GM23338 (cell line): ENCODE measurements at regions not wholly inside any gene's neighbourhood (a gene's known extent, or its start where the extent isn't known, plus 50 kb on each side); places are given as distances from the start of the nearest gene placed in this dataset.

Source experiments
- CREB1 ChIP-seq: fragments of 250-450 bp; sonication (Bioruptor Pico); IDR thresholded peaks from 2 replicates; pipeline ENCODE4 v1.5.0; 2020; ENCODE audit warnings: low read depth, mild to moderate bottlenecking, moderate library complexity
- EZH2 ChIP-seq: fragments of 200-600 bp; sonication (generic); IDR thresholded peaks from one replicate; pipeline ENCODE4 v1.8.0; 2017; ENCODE audit warnings: antibody characterized with exemption, mild to moderate bottlenecking, low read depth; ENCODE audit not compliant: unreplicated experiment
- EZH2phosphoT487 ChIP-seq: fragments of 200-600 bp; sonication (generic); IDR thresholded peaks from one replicate; pipeline ENCODE4 v1.8.1; 2018; ENCODE audit warnings: antibody characterized with exemption; ENCODE audit not compliant: unreplicated experiment
- JUNB ChIP-seq: IDR thresholded peaks from one replicate; pipeline ENCODE4 v1.6.1; 2016; ENCODE audit warnings: antibody characterized with exemption; ENCODE audit not compliant: unreplicated experiment
- NANOG ChIP-seq: IDR thresholded peaks from 2 replicates; pipeline ENCODE4 v1.6.1; 2016; ENCODE audit warnings: antibody characterized with exemption, borderline replicate concordance
- POLR2AphosphoS5 ChIP-seq: IDR thresholded peaks from 2 replicates; pipeline ENCODE4 v1.6.1; 2016; ENCODE audit warnings: antibody characterized with exemption, low read depth
- STAT1 ChIP-seq: IDR thresholded peaks from one replicate; pipeline ENCODE4 v1.6.1; 2016; ENCODE audit warnings: antibody characterized with exemption; ENCODE audit not compliant: unreplicated experiment
- ZNF331 ChIP-seq: fragments of 250-450 bp; sonication (Bioruptor Pico); IDR thresholded peaks from 2 replicates; pipeline ENCODE4 v1.5.0; 2020; ENCODE audit warnings: low read depth, mild to moderate bottlenecking, moderate library complexity
- TF ChIP-seq, protein P1 (sequence below), 2 experiments: fragments of 200-600 bp in 1 of 2; sonication (generic) in 1 of 2; conservative IDR thresholded peaks; 2 replicates each; pipeline versions ENCODE4 v1.5.1 to v1.6.1; 2016 to 2017; ENCODE audit warnings: antibody characterized with exemption in 2 of 2, low read depth in 2 of 2, mild to moderate bottlenecking in 2 of 2, moderate library complexity in 1 of 2
- TF ChIP-seq, protein P2 (sequence below): IDR thresholded peaks from one replicate; pipeline ENCODE4 v1.6.1; 2018; ENCODE audit warnings: antibody characterized with exemption; ENCODE audit not compliant: unreplicated experiment
- TF ChIP-seq, protein P3 (sequence below): IDR thresholded peaks from 2 replicates; pipeline ENCODE4 v1.6.1; 2016; ENCODE audit warnings: antibody characterized with exemption

DNA sequence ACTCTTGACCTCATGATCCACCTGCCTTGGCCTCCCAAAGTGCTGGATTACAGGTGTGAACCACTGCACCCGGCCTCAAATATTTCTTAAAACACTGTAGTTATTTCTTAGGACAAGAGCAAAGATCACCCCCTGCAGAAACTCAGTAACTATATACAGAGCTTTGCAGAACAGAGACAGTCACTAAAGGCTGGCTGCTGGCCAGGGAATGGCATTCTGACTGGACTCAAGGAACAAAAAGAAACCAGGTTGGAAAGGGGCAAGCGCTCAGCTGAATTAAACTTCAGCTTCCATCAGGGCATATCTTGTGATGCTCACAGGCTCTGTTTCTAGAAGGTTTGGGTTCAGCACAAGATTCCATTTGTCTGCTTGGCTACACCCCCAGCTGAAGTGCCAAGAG is 95.8 kb downstream of the ADAMTS15 start:
- TF ChIP-seq, protein P1, sequence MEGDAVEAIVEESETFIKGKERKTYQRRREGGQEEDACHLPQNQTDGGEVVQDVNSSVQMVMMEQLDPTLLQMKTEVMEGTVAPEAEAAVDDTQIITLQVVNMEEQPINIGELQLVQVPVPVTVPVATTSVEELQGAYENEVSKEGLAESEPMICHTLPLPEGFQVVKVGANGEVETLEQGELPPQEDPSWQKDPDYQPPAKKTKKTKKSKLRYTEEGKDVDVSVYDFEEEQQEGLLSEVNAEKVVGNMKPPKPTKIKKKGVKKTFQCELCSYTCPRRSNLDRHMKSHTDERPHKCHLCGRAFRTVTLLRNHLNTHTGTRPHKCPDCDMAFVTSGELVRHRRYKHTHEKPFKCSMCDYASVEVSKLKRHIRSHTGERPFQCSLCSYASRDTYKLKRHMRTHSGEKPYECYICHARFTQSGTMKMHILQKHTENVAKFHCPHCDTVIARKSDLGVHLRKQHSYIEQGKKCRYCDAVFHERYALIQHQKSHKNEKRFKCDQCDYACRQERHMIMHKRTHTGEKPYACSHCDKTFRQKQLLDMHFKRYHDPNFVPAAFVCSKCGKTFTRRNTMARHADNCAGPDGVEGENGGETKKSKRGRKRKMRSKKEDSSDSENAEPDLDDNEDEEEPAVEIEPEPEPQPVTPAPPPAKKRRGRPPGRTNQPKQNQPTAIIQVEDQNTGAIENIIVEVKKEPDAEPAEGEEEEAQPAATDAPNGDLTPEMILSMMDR (conservative IDR thresholded peaks at IDR 0.05; ENCODE audit: low read depth in 2 of 2): no peak
- TF ChIP-seq POLR2AphosphoS5 (no peak), CREB1 (CRISPR knock-in tag) (no peak), EZH2phosphoT487 (no peak), STAT1 (no peak), EZH2 (no peak), ZNF331 (CRISPR knock-in tag) (no peak), JUNB (no peak), NANOG (no peak)
- TF ChIP-seq, protein P2, sequence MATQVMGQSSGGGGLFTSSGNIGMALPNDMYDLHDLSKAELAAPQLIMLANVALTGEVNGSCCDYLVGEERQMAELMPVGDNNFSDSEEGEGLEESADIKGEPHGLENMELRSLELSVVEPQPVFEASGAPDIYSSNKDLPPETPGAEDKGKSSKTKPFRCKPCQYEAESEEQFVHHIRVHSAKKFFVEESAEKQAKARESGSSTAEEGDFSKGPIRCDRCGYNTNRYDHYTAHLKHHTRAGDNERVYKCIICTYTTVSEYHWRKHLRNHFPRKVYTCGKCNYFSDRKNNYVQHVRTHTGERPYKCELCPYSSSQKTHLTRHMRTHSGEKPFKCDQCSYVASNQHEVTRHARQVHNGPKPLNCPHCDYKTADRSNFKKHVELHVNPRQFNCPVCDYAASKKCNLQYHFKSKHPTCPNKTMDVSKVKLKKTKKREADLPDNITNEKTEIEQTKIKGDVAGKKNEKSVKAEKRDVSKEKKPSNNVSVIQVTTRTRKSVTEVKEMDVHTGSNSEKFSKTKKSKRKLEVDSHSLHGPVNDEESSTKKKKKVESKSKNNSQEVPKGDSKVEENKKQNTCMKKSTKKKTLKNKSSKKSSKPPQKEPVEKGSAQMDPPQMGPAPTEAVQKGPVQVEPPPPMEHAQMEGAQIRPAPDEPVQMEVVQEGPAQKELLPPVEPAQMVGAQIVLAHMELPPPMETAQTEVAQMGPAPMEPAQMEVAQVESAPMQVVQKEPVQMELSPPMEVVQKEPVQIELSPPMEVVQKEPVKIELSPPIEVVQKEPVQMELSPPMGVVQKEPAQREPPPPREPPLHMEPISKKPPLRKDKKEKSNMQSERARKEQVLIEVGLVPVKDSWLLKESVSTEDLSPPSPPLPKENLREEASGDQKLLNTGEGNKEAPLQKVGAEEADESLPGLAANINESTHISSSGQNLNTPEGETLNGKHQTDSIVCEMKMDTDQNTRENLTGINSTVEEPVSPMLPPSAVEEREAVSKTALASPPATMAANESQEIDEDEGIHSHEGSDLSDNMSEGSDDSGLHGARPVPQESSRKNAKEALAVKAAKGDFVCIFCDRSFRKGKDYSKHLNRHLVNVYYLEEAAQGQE: no peak
- TF ChIP-seq, protein P3, sequence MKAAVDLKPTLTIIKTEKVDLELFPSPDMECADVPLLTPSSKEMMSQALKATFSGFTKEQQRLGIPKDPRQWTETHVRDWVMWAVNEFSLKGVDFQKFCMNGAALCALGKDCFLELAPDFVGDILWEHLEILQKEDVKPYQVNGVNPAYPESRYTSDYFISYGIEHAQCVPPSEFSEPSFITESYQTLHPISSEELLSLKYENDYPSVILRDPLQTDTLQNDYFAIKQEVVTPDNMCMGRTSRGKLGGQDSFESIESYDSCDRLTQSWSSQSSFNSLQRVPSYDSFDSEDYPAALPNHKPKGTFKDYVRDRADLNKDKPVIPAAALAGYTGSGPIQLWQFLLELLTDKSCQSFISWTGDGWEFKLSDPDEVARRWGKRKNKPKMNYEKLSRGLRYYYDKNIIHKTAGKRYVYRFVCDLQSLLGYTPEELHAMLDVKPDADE: no peak
